Esophagus squamous epithelium (tissue), 5 donors: ENCODE measurements at regions not wholly inside any gene's neighbourhood (a gene's known extent, or its start where the extent isn't known, plus 50 kb on each side); places are given as distances from the start of the nearest gene placed in this dataset.

Experiments used
- DNase-seq: peaks from one replicate; lab custom pipeline; 2025; lab: John Stamatoyannopoulos, UW
- H3K27ac ChIP-seq, 4 donors: fragments of 200-600 bp; sonication (generic); one replicate each; pipeline ENCODE4 v1.5.1; 2016 to 2019; ENCODE audit warnings: mild to moderate bottlenecking in 1 of 4
- H3K27me3 ChIP-seq, 4 donors: fragments of 200-600 bp; sonication (generic); 1 replicate in 3 of 4; 2 replicates in 1 of 4; pipeline versions ENCODE4 v1.5.1 to v1.6.0; 2017 to 2021; ENCODE audit warnings: antibody characterized with exemption in 1 of 4
- H3K36me3 ChIP-seq, 3 donors: fragments of 200-600 bp; sonication (generic); one replicate each; pipeline ENCODE4 v1.5.1; 2016 to 2019
- H3K4me1 ChIP-seq, 3 donors: fragments of 200-600 bp; sonication (generic); one replicate each; pipeline ENCODE4 v1.5.1; 2017 to 2019
- H3K4me3 ChIP-seq, 4 donors: fragments of 200-600 bp; sonication (generic); 1 replicate in 3 of 4; 2 replicates in 1 of 4; pipeline ENCODE4 v1.5.1; 2016 to 2019; ENCODE audit warnings: mild to moderate bottlenecking in 2 of 4, moderate library complexity in 1 of 4
- H3K9me3 ChIP-seq, 3 donors: fragments of 200-600 bp; sonication (generic); one replicate each; pipeline ENCODE4 v1.5.1; 2016 to 2019
- CTCF ChIP-seq, 6 experiments: fragments of 450-650 bp in 4 of 6; fragments of 200-600 bp in 2 of 6; sonication (generic) in 2 of 6; IDR thresholded peaks; one replicate each; pipeline ENCODE4 v1.5.1; 2016 to 2019; ENCODE audit warnings: antibody characterized with exemption in 6 of 6, mild to moderate bottlenecking in 4 of 6, moderate library complexity in 4 of 6
- POLR2A ChIP-seq, 4 donors: fragments of 450-650 bp; IDR thresholded peaks; one replicate each; pipeline ENCODE4 v1.6.1; 2017; ENCODE audit warnings: antibody characterized with exemption in 4 of 4, mild to moderate bottlenecking in 4 of 4, moderate library complexity in 3 of 4
- WGBS, 2 donors: methylation state at CpG; one replicate each; pipeline ENCODE4 v1.1.5; 2018; 5-methylcytosine and 5-hydroxymethylcytosine counted together
- intact Hi-C: fragments of 100-400 bp; cut with DNase I; formaldehyde crosslinking; loops from one replicate; pipeline ENCODE4 v1.15.0; 2022
- donor health status: DM: yes; HTN: yes; CAD: no.

- TF ChIP-seq CTCF (IDR thresholded peaks at IDR 0.05): no peak
- no peak for TF ChIP-seq POLR2A (IDR thresholded peaks at IDR 0.05)
- intact Hi-C loops: no loop called here
- no peak overlapping the region for H3K4me3 ChIP-seq
- no peaks in the 10 kb centered on the region for H3K9me3 ChIP-seq
- H3K36me3 ChIP-seq: no peaks in the 10 kb centered on the region
- H3K27ac ChIP-seq: no peak overlapping the region
- no peak for DNase-seq
- H3K4me1 ChIP-seq: no peaks in the 10 kb centered on the region
- H3K27me3 ChIP-seq: no peaks in the 10 kb centered on the region
Observed at GRCh38 chr4:125507141-125507540, 192.4 kb downstream of the FAT4 start.

GRCh38 chr4:125511715-125512114 lies 197.0 kb downstream of the FAT4 start:
- no peaks in the 10 kb centered on the region for H3K27me3 ChIP-seq
- H3K4me1 ChIP-seq: no peaks in the 10 kb centered on the region
- 74 to 88% methylated on average over 3 of the region's 3 CpGs for WGBS, 2 donors
- no peak for DNase-seq
- no peaks in the 10 kb centered on the region for H3K9me3 ChIP-seq
- intact Hi-C loops: no loop called here
- no peak overlapping the region for H3K27ac ChIP-seq
- H3K4me3 ChIP-seq: no peak overlapping the region
- H3K36me3 ChIP-seq: no peaks in the 10 kb centered on the region
- TF ChIP-seq POLR2A (IDR thresholded peaks at IDR 0.05) (no peak), CTCF (IDR thresholded peaks at IDR 0.05) (no peak)

- Histone ChIP-seq H3K4me3 (no peak overlapping the region), H3K27me3 (no peaks in the 10 kb centered on the region), H3K9me3 (no peaks in the 10 kb centered on the region), H3K36me3 (no peaks in the 10 kb centered on the region), H3K27ac (no peak overlapping the region), H3K4me1 (no peaks in the 10 kb centered on the region)
- 37 to 38% methylated on average over 1 of the region's 1 CpG for WGBS, 2 donors
- DNase-seq: no peak
- TF ChIP-seq POLR2A (IDR thresholded peaks at IDR 0.05): no peak
- no peak for TF ChIP-seq CTCF (IDR thresholded peaks at IDR 0.05)
- intact Hi-C loops: no loop called here
Observed at GRCh38 chr4:125515016-125515415, 200.3 kb downstream of the FAT4 start.

- Histone ChIP-seq H3K27me3 (no peaks in the 10 kb centered on the region), H3K27ac (no peak overlapping the region), H3K9me3 (no peaks in the 10 kb centered on the region), H3K4me3 (no peak overlapping the region), H3K4me1 (no peaks in the 10 kb centered on the region), H3K36me3 (no peaks in the 10 kb centered on the region)
- DNase-seq: no peak
- intact Hi-C loops: no loop called here
- 21 to 26% methylated on average over 2 of the region's 2 CpGs for WGBS, 2 donors
- TF ChIP-seq CTCF (IDR thresholded peaks at IDR 0.05): no peak
- no peak for TF ChIP-seq POLR2A (IDR thresholded peaks at IDR 0.05)
Observed at GRCh38 chr4:125517831-125518230, 203.1 kb downstream of the FAT4 start.

- H3K4me1 ChIP-seq: no peaks in the 10 kb centered on the region
- H3K4me3 ChIP-seq: no peak overlapping the region
- intact Hi-C loops: no loop called here
- no peak overlapping the region for H3K27ac ChIP-seq
- no peaks in the 10 kb centered on the region for H3K36me3 ChIP-seq
- WGBS, 2 donors: 89 to 96% methylated on average over 1 of the region's 1 CpG
- no peaks in the 10 kb centered on the region for H3K9me3 ChIP-seq
- no peak for DNase-seq
- H3K27me3 ChIP-seq: no peaks in the 10 kb centered on the region
- no peak for TF ChIP-seq POLR2A (IDR thresholded peaks at IDR 0.05)
- no peak for TF ChIP-seq CTCF (IDR thresholded peaks at IDR 0.05)
Observed at GRCh38 chr4:125518281-125518680, 203.5 kb downstream of the FAT4 start.
